ENCODE measurements at regions not wholly inside any gene's neighbourhood (a gene's known extent, or its start where the extent isn't known, plus 50 kb on each side); places are given as distances from the start of the nearest gene placed in this dataset.

DNA sequence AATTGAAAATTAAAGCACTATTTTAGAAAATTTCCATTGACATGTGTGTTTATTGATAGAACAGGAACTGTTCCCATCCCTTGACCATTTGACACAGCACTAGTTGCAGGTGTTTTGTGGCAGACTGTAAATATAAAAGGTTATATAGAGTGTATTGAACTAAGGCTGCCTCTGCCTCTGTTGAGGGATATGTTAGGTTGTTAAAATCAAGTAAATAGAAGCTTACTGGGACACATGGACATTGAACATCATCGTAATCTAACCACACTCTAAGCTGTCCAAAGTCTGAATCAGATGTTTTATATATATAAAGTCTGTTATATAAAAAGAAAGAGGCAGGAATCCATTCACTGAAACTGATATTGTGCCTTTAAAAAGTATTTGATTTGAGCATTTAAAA, 308.1 kb upstream of the PKN2 start:
- Histone ChIP-seq H3K9me3 (ENCODE audit: low read depth, low read length, poor library complexity, severe bottlenecking) (no peaks in the 10 kb centered on the region), H3K4me3 (ENCODE audit: low read depth, low read length, poor library complexity, severe bottlenecking) (no peak overlapping the region), H3K27ac (ENCODE audit: low read depth, low read length, poor library complexity, severe bottlenecking) (no peak overlapping the region), H3K4me1 (ENCODE audit: insufficient read depth, low read length, poor library complexity, severe bottlenecking) (no peaks in the 10 kb centered on the region), H3K27me3 (replicated peaks; ENCODE audit: insufficient read depth, low read depth, low read length, poor library complexity) (no peaks in the 10 kb centered on the region), H3K36me3 (ENCODE audit: insufficient read depth, low read length, poor library complexity, severe bottlenecking) (no peaks in the 10 kb centered on the region)
- no peak for DNase-seq (ENCODE audit: low spot score)
- TF ChIP-seq EZH2 (IDR thresholded peaks at IDR 0.05; ENCODE audit: borderline replicate concordance, low read depth, low read length, poor library complexity, severe bottlenecking) (no peak), CTCF (conservative IDR thresholded peaks at IDR 0.05; ENCODE audit: low read depth, low read length) (no peak)
- ChIA-PET POLR2A (ENCODE audit: low non-redundant PET) (no interaction called here), CTCF (no interaction called here)
- BruUV-seq (replicated peaks) = no TSS peak
- intact Hi-C loops (cut with micrococcal nuclease; ENCODE audit: unreplicated experiment) = no loop called here

DNA sequence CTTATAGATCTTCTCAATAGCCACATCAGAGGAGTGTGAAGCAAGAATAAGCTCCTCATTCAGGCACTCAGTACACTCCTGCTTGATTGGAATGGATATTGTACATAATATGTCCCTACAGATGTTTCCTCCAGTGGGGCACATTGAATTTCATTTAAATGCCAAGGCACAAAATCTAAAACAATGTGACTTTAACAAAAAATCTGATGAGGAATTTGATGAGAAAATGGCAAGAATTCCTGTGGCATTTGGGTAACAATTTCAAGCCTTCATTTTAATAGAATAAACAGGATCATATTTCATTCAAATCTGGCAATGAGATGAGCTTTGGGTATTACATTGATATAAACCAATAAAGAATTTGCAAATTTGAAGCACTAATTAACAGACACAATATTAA, 307.7 kb upstream of the PKN2 start:
- no peaks in the 10 kb centered on the region for H3K27me3 ChIP-seq (replicated peaks; ENCODE audit: insufficient read depth, low read depth, low read length, poor library complexity)
- BruUV-seq (replicated peaks) = no TSS peak
- intact Hi-C loops (cut with micrococcal nuclease; ENCODE audit: unreplicated experiment) = no loop called here
- no peaks in the 10 kb centered on the region for H3K36me3 ChIP-seq (ENCODE audit: insufficient read depth, low read length, poor library complexity, severe bottlenecking)
- DNase-seq (ENCODE audit: low spot score) = no peak
- CTCF ChIA-PET = no interaction called here
- H3K4me1 ChIP-seq (ENCODE audit: insufficient read depth, low read length, poor library complexity, severe bottlenecking) = no peaks in the 10 kb centered on the region
- TF ChIP-seq EZH2 (IDR thresholded peaks at IDR 0.05; ENCODE audit: borderline replicate concordance, low read depth, low read length, poor library complexity, severe bottlenecking) (no peak), CTCF (conservative IDR thresholded peaks at IDR 0.05; ENCODE audit: low read depth, low read length) (no peak)
- POLR2A ChIA-PET (ENCODE audit: low non-redundant PET) = no interaction called here
- H3K27ac ChIP-seq (ENCODE audit: low read depth, low read length, poor library complexity, severe bottlenecking) = no peak overlapping the region
- no peaks in the 10 kb centered on the region for H3K9me3 ChIP-seq (ENCODE audit: low read depth, low read length, poor library complexity, severe bottlenecking)
- no peak overlapping the region for H3K4me3 ChIP-seq (ENCODE audit: low read depth, low read length, poor library complexity, severe bottlenecking)

- Histone ChIP-seq H3K4me3 (ENCODE audit: low read depth, low read length, poor library complexity, severe bottlenecking) (no peak overlapping the region), H3K9me3 (ENCODE audit: low read depth, low read length, poor library complexity, severe bottlenecking) (no peaks in the 10 kb centered on the region), H3K27me3 (replicated peaks; ENCODE audit: insufficient read depth, low read depth, low read length, poor library complexity) (no peaks in the 10 kb centered on the region), H3K4me1 (ENCODE audit: insufficient read depth, low read length, poor library complexity, severe bottlenecking) (no peaks in the 10 kb centered on the region), H3K36me3 (ENCODE audit: insufficient read depth, low read length, poor library complexity, severe bottlenecking) (no peaks in the 10 kb centered on the region), H3K27ac (ENCODE audit: low read depth, low read length, poor library complexity, severe bottlenecking) (no peak overlapping the region)
- ChIA-PET POLR2A (ENCODE audit: low non-redundant PET) (no interaction called here), CTCF (interaction anchor here (0.5 kb wide), 1 partner anchor 30 kb away, joined by 4 read pairs; no protein-coding TSS in a partner anchor)
- no TSS peak for BruUV-seq (replicated peaks)
- intact Hi-C loops (cut with micrococcal nuclease; ENCODE audit: unreplicated experiment) = no loop called here
- TF ChIP-seq CTCF (conservative IDR thresholded peaks at IDR 0.05; ENCODE audit: low read depth, low read length) (no peak), EZH2 (IDR thresholded peaks at IDR 0.05; ENCODE audit: borderline replicate concordance, low read depth, low read length, poor library complexity, severe bottlenecking) (no peak)
- no peak for DNase-seq (ENCODE audit: low spot score)
These were observed 305.5 kb upstream of the PKN2 start for GRCh38 chr1:88378560-88378959.

Data from A673 (cell line).